ENCODE measurements at regions not wholly inside any gene's neighbourhood (a gene's known extent, or its start where the extent isn't known, plus 50 kb on each side); places are given as distances from the start of the nearest gene placed in this dataset.

- no peak for TF ChIP-seq CTCF (IDR thresholded peaks at IDR 0.05)
- no peak for TF ChIP-seq POLR2A (IDR thresholded peaks at IDR 0.05)
Observed at GRCh38 chr13:59471106-59471505, 692.6 kb downstream of the DIAPH3 start.
